ENCODE measurements at regions not wholly inside any gene's neighbourhood (a gene's known extent, or its start where the extent isn't known, plus 50 kb on each side); places are given as distances from the start of the nearest gene placed in this dataset.

DNA sequence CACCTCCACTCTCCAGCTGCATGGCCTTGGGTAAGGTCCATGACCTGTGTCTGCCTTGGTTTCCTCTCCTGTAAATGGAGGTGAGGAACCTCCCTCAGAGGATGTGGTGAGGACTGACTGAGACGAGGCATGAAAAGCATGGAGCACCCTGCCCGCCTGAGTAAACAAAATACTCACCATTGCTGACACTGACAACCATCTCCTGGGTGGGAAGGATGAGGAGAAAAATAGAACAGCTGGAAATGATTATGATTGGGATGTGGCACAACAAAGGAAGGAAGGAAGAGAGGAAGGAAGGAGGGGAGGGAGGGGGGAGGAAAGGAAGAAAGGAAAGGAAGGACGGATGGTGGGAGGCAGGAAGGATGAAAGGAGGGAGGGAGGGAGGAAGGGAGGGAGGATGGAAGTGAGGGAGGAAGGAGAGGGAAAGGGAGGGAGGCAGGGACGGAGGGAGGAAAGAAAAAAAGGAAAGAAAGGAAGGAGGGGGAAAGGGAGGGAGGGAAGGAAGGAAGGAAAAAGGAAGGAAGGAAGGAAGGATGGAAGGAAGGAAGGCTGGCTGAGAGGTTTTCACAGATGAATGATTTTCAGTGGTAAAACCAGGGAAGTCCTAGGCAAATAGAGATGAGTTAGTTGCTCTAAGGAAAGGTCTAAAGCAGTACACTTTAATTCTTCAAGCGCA lies 276.5 kb upstream of the XYLT1 start:
- no peak for TF ChIP-seq EZH2 (IDR thresholded peaks at IDR 0.05; ENCODE audit: insufficient read depth, poor library complexity, severe bottlenecking)
- TF ChIP-seq EZH2phosphoT487 (IDR thresholded peaks at IDR 0.05; ENCODE audit: insufficient read depth, low read depth) = no peak
